Thoracic aorta (tissue), 2 donors: ENCODE measurements at regions not wholly inside any gene's neighbourhood (a gene's known extent, or its start where the extent isn't known, plus 50 kb on each side); places are given as distances from the start of the nearest gene placed in this dataset.
"Not testable (repeated sequence)": the region's sequence is repeated elsewhere in the genome, so short reads cannot be mapped to it uniquely, and the experiment has no call there.

Source experiments
- ATAC-seq: fragments of 150-250 bp; one replicate; pipeline ENCODE4 v1.8.0; 2017; ENCODE audit warnings: low read depth; ENCODE audit not compliant: insufficient number of reproducible peaks, low FRiP score
- DNase-seq: peaks from one replicate; pipeline ENCODE4 v3.0.0-alpha.2; 2020; ENCODE audit warnings: low spot score
- H3K27ac ChIP-seq, 2 donors: fragments of 200-600 bp; sonication (generic); 1 replicate in 1 of 2; 2 replicates in 1 of 2; pipeline ENCODE4 v1.5.1; 2016; ENCODE audit warnings: mild to moderate bottlenecking in 2 of 2, moderate library complexity in 2 of 2
- H3K27me3 ChIP-seq: fragments of 200-600 bp; sonication (generic); replicated peaks from 2 replicates; pipeline ENCODE4 v1.6.0; 2016; ENCODE audit warnings: mild to moderate bottlenecking; ENCODE audit not compliant: insufficient read depth
- H3K36me3 ChIP-seq: fragments of 200-600 bp; sonication (generic); one replicate; pipeline ENCODE4 v1.5.1; 2016
- H3K4me1 ChIP-seq, 2 donors: fragments of 200-600 bp; sonication (generic); 1 replicate in 1 of 2; 2 replicates in 1 of 2; pipeline versions ENCODE4 v1.5.1 to v1.6.0; 2016; ENCODE audit warnings: low read depth in 2 of 2, mild to moderate bottlenecking in 1 of 2; ENCODE audit not compliant: control insufficient read depth in 1 of 2
- H3K4me3 ChIP-seq: fragments of 200-600 bp; sonication (generic); 2 replicates; pipeline ENCODE4 v1.5.1; 2016; ENCODE audit warnings: mild to moderate bottlenecking
- H3K9me3 ChIP-seq: fragments of 200-600 bp; sonication (generic); 2 replicates; pipeline ENCODE4 v1.5.1; 2016
- TF ChIP-seq, protein P1 (sequence below): fragments of 200-600 bp; sonication (generic); IDR thresholded peaks from one replicate; pipeline ENCODE4 v1.5.1; 2019; ENCODE audit warnings: antibody characterized with exemption

DNA sequence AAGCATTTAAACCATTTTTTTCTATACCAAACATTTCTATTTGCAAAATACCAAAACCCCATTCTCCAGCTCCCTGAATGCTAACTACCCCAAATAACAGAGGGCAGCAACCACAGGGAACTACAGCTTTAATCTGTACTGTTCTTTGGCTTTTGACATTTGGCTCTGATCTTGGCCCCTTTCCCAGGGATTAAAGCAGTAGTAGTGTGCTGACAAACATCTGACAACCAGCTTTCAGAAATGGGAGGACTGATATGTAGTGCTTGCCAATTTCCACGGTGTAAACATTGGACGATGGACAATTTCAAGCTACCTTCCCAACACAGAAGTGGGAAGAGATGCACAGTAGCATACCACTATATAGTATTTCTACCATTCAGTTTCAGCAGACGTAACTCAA is 88.4 kb upstream of the TEAD1 start:
- no peak overlapping the region for H3K27ac ChIP-seq
- no peaks in the 10 kb centered on the region for H3K9me3 ChIP-seq
- no peaks in the 10 kb centered on the region for H3K27me3 ChIP-seq
- H3K4me1 ChIP-seq = peaks cover 2 to 11% of the 10 kb centered on the region in 2 donors
- H3K4me3 ChIP-seq = no peak overlapping the region
- DNase-seq (no peak), ATAC-seq (no peak)
- H3K36me3 ChIP-seq = no peaks in the 10 kb centered on the region
- TF ChIP-seq, protein P1, sequence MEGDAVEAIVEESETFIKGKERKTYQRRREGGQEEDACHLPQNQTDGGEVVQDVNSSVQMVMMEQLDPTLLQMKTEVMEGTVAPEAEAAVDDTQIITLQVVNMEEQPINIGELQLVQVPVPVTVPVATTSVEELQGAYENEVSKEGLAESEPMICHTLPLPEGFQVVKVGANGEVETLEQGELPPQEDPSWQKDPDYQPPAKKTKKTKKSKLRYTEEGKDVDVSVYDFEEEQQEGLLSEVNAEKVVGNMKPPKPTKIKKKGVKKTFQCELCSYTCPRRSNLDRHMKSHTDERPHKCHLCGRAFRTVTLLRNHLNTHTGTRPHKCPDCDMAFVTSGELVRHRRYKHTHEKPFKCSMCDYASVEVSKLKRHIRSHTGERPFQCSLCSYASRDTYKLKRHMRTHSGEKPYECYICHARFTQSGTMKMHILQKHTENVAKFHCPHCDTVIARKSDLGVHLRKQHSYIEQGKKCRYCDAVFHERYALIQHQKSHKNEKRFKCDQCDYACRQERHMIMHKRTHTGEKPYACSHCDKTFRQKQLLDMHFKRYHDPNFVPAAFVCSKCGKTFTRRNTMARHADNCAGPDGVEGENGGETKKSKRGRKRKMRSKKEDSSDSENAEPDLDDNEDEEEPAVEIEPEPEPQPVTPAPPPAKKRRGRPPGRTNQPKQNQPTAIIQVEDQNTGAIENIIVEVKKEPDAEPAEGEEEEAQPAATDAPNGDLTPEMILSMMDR = no peak

DNA sequence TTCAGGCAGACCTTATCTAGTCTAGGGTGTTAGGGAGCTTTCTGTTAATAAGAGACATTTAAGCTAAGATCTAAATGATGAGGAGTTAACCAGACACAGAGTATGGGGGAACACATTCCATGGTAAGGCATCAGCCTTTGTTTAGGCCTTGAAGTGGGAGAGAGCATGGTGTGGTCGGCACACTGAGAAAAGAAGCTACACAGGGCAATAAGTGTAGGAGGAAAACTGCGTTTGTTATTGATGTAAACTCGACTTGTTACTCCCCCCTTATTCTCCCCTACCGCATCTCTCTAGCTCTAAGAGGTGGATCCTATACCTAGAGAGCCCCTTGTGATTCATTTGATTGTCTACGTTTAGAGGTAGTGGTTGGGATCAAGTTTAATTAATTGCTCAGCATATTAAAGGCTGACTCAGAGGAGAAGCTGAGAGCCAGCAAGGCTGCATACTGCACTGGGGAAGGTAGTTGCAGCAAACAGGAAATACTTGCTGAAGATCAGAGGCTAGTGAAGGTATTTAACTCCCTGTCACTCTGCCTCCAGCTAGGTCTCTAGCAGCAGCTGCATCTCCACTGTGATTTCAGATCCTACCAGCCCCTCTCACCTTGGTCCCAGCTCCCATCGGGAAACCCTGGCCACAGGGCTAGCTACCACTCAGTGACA is 86.8 kb upstream of the TEAD1 start:
- no peak for DNase-seq
- Histone ChIP-seq H3K4me1 (peaks cover 2 to 11% of the 10 kb centered on the region in 2 donors), H3K4me3 (no peak overlapping the region), H3K27me3 (no peaks in the 10 kb centered on the region), H3K9me3 (no peaks in the 10 kb centered on the region), H3K36me3 (no peaks in the 10 kb centered on the region), H3K27ac (no peak overlapping the region)
- ATAC-seq = no peak
- TF ChIP-seq, protein P1 = no peak

DNA sequence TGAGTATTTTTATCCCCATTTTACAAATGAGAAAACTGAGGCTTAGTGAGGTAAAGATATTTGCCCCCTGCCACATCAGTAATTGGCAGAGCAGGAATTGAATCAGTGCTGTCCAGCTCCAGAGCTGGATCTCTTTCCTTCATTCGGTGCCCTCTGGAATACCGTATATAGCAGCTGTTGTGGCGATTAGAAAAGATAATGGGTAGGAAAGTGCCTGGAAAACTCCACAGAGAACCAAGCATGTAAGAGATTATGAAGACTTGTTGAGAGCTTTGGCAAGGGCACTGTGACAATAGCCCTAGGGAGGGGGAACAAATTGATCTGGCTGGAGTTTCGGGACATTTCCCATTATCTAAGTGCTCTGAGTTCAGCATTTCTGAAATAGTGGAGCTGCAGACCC is 82.5 kb upstream of the TEAD1 start:
- no peaks in the 10 kb centered on the region for H3K27me3 ChIP-seq
- TF ChIP-seq, protein P1 = no peak
- DNase-seq (no peak), ATAC-seq (no peak)
- no peaks in the 10 kb centered on the region for H3K4me1 ChIP-seq
- no peaks in the 10 kb centered on the region for H3K9me3 ChIP-seq
- no peak overlapping the region for H3K4me3 ChIP-seq
- no peaks in the 10 kb centered on the region for H3K36me3 ChIP-seq
- no peak overlapping the region for H3K27ac ChIP-seq

DNA sequence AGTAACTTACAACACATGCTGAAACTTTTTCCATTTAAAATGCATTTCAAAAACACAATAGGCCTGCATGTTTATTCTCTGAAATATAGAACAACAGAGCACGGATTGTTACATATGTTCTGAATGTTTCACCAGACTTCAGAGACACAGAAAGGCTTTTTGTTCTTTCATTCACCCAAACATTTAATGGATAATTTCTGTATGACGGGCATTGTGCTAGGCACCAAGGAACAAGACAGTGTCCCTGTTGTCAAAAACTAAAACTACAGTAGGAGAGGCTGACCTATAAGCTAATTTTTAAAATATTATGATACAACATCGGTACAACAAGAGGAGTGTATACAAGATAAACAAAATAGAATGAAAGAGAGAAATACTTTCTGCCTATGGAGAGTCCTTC is 81.9 kb upstream of the TEAD1 start:
- no peak for DNase-seq
- Histone ChIP-seq H3K27ac (no peak overlapping the region), H3K36me3 (no peaks in the 10 kb centered on the region), H3K4me1 (no peaks in the 10 kb centered on the region), H3K27me3 (no peaks in the 10 kb centered on the region), H3K4me3 (no peak overlapping the region), H3K9me3 (no peaks in the 10 kb centered on the region)
- TF ChIP-seq, protein P1 = no peak
- ATAC-seq = no peak

DNA sequence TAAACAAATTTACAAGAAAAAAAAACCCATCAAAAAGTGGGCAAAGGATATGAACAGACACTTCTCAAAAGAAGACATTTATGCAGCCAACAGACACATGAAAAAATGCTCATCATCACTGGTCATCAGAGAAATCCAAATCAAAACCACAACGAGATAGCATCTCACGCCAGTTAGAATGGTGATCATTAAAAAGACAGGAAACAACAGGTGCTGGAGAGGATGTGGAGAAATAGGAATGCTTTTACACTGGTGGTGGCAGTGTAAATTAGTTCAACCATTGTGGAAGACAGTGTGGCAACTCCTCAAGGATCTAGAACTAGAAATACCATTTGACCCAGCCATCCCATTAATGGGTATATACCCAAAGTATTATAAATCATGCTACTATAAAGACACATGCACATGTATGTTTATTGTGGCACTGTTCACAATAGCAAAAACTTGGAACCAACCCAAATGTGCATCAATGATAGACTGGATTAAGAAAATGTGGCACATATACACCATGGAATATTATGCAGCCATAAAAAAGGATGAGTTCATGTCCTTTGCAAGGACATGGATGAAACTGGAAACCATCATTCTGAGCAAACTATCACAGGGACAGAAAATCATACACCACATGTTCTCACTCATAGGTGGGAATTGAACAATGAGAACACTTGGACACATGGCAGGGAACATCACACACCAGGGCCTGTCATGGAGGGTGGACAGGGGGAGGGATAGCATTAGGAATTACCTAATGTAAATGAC is 79.0 kb upstream of the TEAD1 start:
- not testable (repeated sequence) for DNase-seq, ATAC-seq, H3K9me3 ChIP-seq, H3K36me3 ChIP-seq, H3K27ac ChIP-seq, H3K27me3 ChIP-seq, H3K4me3 ChIP-seq, H3K4me1 ChIP-seq
